Effector memory CD8-positive, alpha-beta T cell (primary cell): ENCODE measurements at regions not wholly inside any gene's neighbourhood (a gene's known extent, or its start where the extent isn't known, plus 50 kb on each side); places are given as distances from the start of the nearest gene placed in this dataset.

Experiments
- ATAC-seq: fragments of 150-1000 bp; cut with Tn5 transposase; replicated peaks from 2 replicates; pipeline ENCODE4 v1.10.0; 2021; ENCODE audit warnings: mild to moderate bottlenecking, moderate library complexity
- DNase-seq, 3 experiments: peaks; one replicate each; pipeline ENCODE4 v3.0.0; 2021
- H3K27ac Mint-ChIP-seq, 2 donors: one replicate each; pipeline ENCODE4 v1.8.0; 2022; ENCODE audit warnings: mild to moderate bottlenecking in 2 of 2, mixed read lengths in 2 of 2, moderate library complexity in 2 of 2
- H3K27me3 Mint-ChIP-seq, 2 donors: one replicate each; pipeline ENCODE4 v1.8.0; 2022; ENCODE audit warnings: mixed read lengths in 2 of 2
- H3K36me3 Mint-ChIP-seq: one replicate; pipeline ENCODE4 v1.8.0; 2022; ENCODE audit warnings: mild to moderate bottlenecking, moderate library complexity, mixed read lengths; ENCODE audit not compliant: insufficient read depth
- H3K4me1 Mint-ChIP-seq, 2 donors: one replicate each; pipeline ENCODE4 v1.8.0; 2022; ENCODE audit warnings: low read depth in 2 of 2, mixed read lengths in 2 of 2
- H3K4me3 Mint-ChIP-seq, 2 donors: one replicate each; pipeline ENCODE4 v1.8.0; 2022; ENCODE audit warnings: mild to moderate bottlenecking in 2 of 2, mixed read lengths in 2 of 2, moderate library complexity in 2 of 2
- H3K9me3 Mint-ChIP-seq, 2 donors: one replicate each; pipeline ENCODE4 v1.8.0; 2022; ENCODE audit warnings: mixed read lengths in 2 of 2

DNA sequence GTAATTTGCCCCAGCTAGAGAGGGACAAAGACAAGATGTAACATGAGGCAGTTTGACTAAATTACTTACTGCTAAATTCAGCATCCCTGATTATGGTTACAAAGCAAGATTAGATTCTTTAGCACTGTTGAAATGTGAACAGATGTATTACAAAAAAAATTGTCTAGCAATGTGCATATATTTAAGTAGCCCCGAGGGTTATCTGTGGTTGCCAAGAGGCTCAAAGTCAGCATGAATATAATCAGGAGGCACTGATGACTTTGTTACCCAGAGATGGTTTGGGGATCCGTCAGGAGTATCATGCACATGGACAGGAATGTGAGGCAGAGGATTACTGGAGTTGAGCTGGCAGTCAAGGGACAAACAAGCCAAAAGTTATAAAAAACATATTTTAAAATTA lies 356.9 kb upstream of the CCDC196 start:
- H3K36me3 Mint-ChIP-seq = no peaks in the 10 kb centered on the region
- no peak overlapping the region for H3K4me3 Mint-ChIP-seq
- peaks cover 10 to 39% of the 10 kb centered on the region in 2 donors for H3K27me3 Mint-ChIP-seq
- H3K4me1 Mint-ChIP-seq = no peaks in the 10 kb centered on the region
- no peak overlapping the region for H3K27ac Mint-ChIP-seq
- no peak for ATAC-seq
- H3K9me3 Mint-ChIP-seq = no peaks in the 10 kb centered on the region
- DNase-seq = no peak

DNA sequence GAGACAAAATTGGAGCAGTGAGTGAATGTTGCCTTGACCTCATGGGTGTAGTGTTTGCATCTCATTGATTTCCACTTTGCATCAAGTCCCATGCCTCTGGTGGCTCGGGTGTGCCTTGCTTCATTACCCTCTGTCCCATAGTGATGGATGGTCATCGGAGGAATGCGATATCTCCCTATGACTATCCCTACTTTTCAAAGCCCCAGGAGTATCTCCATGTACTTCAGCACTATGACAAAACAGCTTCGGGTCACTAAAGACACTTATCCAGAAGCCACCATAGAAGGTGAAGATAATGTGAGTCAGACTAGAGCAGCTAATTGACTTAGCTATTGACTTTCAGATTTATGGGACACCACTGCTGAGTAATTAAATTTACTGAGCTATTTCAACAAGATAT lies 355.1 kb upstream of the CCDC196 start:
- H3K27ac Mint-ChIP-seq = no peak overlapping the region
- no peak overlapping the region for H3K4me3 Mint-ChIP-seq
- H3K9me3 Mint-ChIP-seq = no peaks in the 10 kb centered on the region
- H3K27me3 Mint-ChIP-seq = peaks cover 6 to 20% of the 10 kb centered on the region in 2 donors
- no peaks in the 10 kb centered on the region for H3K4me1 Mint-ChIP-seq
- DNase-seq (no peak), ATAC-seq (no peak)
- no peaks in the 10 kb centered on the region for H3K36me3 Mint-ChIP-seq

DNA sequence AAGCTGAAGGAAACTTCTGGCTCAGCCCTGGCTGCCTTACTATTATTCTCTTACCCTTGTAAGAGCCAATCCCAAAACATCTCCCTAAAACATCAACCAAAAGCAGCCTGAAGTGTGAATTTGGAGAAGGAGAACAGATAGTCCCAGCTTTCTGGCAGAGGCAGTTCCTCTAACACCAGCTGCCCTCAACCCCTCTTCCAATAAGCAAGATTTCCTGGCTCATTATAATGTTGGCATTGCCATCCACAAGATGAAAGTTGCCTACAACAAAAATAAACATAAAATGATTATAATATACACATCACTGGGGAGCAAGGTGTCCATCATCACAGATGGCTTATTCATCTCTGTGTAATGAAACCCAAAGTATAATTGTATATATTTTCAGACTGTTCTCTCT lies 352.5 kb upstream of the CCDC196 start:
- H3K9me3 Mint-ChIP-seq = no peaks in the 10 kb centered on the region
- no peaks in the 10 kb centered on the region for H3K36me3 Mint-ChIP-seq
- H3K27ac Mint-ChIP-seq = no peak overlapping the region
- H3K27me3 Mint-ChIP-seq = peaks cover 6 to 15% of the 10 kb centered on the region in 2 donors
- DNase-seq (no peak), ATAC-seq (no peak)
- no peak overlapping the region for H3K4me3 Mint-ChIP-seq
- no peaks in the 10 kb centered on the region for H3K4me1 Mint-ChIP-seq

DNA sequence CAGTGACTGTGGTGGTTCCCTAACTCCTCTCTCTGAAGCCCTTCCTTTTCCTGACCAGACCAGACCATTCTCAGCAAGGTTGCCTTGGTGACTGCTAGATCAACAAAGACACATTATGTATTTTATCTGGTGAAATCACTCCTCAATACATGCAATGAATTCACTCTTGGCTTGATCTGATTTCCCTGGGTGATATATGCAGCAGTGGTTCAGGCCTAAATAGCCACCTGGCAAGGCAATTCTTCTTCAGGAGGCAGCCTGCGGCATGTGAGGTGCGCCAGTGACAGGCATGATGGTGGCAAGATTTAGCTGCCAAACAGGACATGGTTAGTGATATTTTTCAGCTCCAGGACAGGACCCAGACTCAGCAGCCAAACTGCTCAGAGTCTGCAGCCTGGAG lies 350.3 kb upstream of the CCDC196 start:
- H3K27ac Mint-ChIP-seq = no peak overlapping the region
- no peak overlapping the region for H3K4me3 Mint-ChIP-seq
- no peaks in the 10 kb centered on the region for H3K36me3 Mint-ChIP-seq

DNA sequence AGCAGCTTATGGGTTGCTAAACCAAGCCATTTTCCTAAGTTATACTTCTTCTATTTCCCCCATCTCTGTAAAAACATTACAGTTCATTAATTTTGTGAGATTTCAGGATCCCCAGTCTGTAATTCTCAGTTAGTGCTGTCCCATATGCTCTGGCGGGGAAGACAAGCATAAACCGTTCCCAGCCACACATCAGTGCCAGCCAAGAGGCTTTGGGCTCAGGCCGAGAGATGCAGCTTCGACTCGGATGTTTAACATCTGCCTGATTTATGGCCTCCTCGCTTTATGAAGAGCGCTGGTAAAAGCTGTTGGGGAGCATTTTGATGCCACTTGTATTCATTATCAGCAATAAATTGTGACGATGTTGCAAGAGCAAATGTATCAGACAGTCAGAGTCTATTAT lies 349.1 kb upstream of the CCDC196 start:
- DNase-seq (no peak), ATAC-seq (no peak)
- no peak overlapping the region for H3K4me3 Mint-ChIP-seq
- H3K4me1 Mint-ChIP-seq = no peaks in the 10 kb centered on the region
- H3K36me3 Mint-ChIP-seq = no peaks in the 10 kb centered on the region
- H3K27me3 Mint-ChIP-seq = peaks cover 6 to 8% of the 10 kb centered on the region in 2 donors
- no peak overlapping the region for H3K27ac Mint-ChIP-seq
- H3K9me3 Mint-ChIP-seq = no peaks in the 10 kb centered on the region

More for the DNA sequence above, 350.3 kb upstream of the CCDC196 start:
- Mint-ChIP-seq H3K9me3 (no peaks in the 10 kb centered on the region), H3K4me1 (no peaks in the 10 kb centered on the region), H3K27me3 (peaks cover 6 to 8% of the 10 kb centered on the region in 2 donors)
- no peak for ATAC-seq
- no peak for DNase-seq

DNA sequence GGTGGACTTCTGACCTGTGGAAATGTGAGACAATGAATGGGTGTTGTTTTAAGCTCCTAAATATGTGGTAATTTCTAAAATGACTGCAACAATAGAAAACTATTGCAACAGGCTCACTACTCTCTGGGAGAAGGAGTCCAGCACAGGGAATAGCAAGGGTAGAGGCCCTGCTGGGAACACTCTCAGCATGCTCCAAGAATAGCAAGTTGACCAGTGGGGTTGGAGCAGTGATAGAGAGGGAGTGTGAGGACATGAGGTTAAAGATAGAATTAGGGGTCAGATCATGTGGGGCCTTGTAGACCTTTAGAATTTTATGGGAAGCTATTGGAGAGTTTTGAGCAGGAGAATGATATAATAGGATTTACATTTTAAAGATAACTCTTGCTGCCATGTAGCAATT lies 346.7 kb upstream of the CCDC196 start:
- Mint-ChIP-seq H3K27me3 (peaks cover 19 to 30% of the 10 kb centered on the region in 2 donors), H3K9me3 (no peaks in the 10 kb centered on the region), H3K4me3 (no peak overlapping the region), H3K27ac (no peak overlapping the region), H3K36me3 (no peaks in the 10 kb centered on the region), H3K4me1 (no peaks in the 10 kb centered on the region)
- no peak for ATAC-seq
- no peak for DNase-seq

DNA sequence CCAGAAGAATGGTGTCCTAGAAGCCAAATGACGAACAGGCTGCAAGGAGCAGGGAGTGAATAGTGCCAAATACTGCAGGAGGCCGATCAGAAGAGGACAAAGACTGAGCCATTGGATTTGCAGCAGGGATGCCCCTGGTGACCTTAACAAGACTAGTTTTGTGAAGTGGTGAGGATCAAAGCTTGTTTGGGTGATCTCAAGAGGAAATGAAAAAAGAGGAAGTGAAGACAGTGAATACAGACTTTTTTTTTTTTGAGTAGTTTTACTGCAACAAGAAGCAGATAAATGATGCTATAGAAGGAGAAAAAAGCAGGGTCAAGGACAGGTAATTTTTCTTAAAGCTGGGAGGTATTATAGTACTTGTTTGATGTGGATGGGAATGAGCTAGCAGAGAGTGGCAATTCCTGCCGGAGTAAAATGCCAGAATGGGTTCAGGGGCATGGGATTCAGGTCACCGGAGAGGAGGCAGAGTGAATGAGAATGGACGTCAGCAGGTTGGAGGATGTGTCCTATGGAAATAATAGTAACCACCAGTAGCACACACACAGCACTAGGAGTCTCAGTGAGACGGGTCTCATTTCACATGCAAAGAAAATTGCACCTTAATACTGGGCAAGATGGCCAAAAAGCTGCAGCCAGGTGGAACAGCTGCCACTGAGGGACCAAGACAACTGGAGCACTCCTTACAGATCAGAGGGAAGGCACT lies 345.8 kb upstream of the CCDC196 start:
- no peak for DNase-seq
- Mint-ChIP-seq H3K4me1 (no peaks in the 10 kb centered on the region), H3K4me3 (no peak overlapping the region), H3K36me3 (no peaks in the 10 kb centered on the region), H3K9me3 (no peaks in the 10 kb centered on the region), H3K27me3 (peaks cover 27 to 39% of the 10 kb centered on the region in 2 donors), H3K27ac (no peak overlapping the region)
- ATAC-seq = no peak

DNA sequence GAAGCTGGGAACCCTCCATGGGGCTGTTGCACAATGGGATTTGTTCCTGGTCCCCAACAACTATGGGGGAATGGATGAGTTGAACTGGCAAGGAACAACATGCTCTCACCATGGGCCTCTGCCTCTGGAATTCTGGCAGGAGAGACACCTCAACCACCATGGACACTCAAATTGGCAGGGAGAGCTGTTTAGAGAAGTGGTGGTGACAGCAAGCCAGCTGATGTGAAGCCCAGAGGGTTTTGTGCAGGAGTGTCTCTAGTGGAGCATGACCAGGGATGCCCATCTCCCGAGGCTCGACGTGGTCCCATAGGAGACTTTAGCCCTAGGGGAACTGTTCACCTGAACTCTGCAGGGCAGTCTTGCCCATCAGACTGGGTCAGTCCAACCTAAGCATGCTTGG lies 345.2 kb upstream of the CCDC196 start:
- Mint-ChIP-seq H3K36me3 (no peaks in the 10 kb centered on the region), H3K4me1 (no peaks in the 10 kb centered on the region), H3K27me3 (peaks cover 27 to 42% of the 10 kb centered on the region in 2 donors)

DNA sequence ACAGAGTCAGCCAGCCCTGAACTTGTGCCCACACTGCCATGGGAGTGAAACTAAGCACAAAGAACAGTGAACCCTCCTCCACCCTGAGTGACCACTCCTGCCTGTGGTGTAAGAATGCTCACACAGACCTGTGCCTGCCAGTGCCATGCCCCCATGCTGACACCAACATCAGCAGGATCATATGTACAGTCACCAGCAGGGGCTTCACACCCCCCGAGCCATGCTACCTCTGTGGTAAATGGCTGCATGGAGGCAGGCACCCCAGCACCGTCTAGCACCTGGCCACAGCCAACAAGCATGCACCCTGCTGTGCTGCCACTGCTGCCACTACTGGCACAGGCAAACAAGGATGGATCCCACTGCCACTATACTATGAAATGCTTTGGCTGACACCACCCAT lies 344.4 kb upstream of the CCDC196 start:
- no peak for DNase-seq
- Mint-ChIP-seq H3K27ac (no peak overlapping the region), H3K36me3 (no peaks in the 10 kb centered on the region), H3K9me3 (no peaks in the 10 kb centered on the region), H3K27me3 (peaks cover 33 to 50% of the 10 kb centered on the region in 2 donors), H3K4me3 (no peak overlapping the region), H3K4me1 (no peaks in the 10 kb centered on the region)
- no peak for ATAC-seq

More for the DNA sequence above, 345.2 kb upstream of the CCDC196 start:
- ATAC-seq (no peak), DNase-seq (no peak)
- Mint-ChIP-seq H3K4me3 (no peak overlapping the region), H3K27ac (no peak overlapping the region), H3K9me3 (no peaks in the 10 kb centered on the region)

DNA sequence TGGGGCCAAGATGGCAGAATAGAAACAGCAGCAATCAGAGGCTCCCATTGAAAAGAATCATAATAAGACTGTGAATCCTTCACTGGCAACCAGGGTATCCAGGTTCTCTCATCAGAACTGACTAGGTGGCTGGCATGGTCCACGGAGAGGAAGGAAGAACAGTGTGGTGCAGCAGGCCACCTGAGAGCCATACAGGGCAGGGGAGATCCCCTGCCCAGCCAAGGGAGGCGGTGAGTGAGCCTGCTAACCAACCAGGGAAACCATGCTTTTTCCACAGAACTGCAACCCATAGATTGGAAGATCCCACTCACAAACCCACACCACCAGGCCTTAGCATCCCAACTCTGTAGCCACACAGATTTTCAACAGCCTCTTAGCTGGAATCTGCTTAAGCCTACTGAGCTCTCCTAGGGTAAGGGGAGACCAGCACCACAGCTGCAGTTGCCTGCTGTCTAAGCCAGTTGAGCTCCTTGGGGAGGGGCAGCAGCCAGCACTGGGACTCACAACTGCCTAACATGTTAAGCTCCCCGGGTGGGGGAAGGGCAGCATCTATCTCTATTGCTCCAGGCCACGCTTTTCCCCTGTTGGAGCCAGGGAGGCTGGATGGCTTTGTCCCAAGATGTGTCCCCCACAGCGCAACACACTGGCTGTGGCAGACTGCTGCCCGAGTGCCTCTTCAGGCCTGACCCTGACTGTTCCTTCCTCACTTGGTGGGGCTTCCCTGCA lies 342.6 kb upstream of the CCDC196 start:
- Mint-ChIP-seq H3K9me3 (no peaks in the 10 kb centered on the region), H3K4me3 (no peak overlapping the region), H3K27ac (no peak overlapping the region), H3K36me3 (no peaks in the 10 kb centered on the region), H3K4me1 (no peaks in the 10 kb centered on the region), H3K27me3 (peaks cover 44% of the 10 kb centered on the region in 2 donors)
- ATAC-seq = no peak
- no peak for DNase-seq

DNA sequence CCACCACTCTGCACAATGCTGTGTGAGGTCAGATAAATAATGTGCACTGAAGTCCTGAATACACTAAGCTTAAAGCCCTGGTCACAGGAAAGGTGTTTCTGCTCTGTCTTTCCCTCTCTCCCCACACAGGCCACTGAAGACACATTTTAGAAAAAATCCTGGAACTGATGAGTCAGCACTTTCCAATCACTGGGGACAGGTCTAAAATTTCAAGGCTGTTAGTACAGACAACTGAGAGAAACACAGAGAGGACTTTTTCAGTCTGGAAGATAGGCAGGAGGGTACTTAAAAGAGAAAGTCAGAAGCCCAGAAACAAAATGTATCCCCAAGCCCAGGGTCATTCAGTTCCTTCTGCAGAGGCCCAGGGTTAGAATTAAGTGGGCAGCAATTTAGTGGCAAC lies 333.9 kb upstream of the CCDC196 start:
- DNase-seq (no peak), ATAC-seq (no peak)
- Mint-ChIP-seq H3K27ac (no peak overlapping the region), H3K4me1 (no peaks in the 10 kb centered on the region), H3K4me3 (no peak overlapping the region), H3K36me3 (no peaks in the 10 kb centered on the region), H3K27me3 (peaks cover 0 to 12% of the 10 kb centered on the region in 2 donors), H3K9me3 (no peaks in the 10 kb centered on the region)

DNA sequence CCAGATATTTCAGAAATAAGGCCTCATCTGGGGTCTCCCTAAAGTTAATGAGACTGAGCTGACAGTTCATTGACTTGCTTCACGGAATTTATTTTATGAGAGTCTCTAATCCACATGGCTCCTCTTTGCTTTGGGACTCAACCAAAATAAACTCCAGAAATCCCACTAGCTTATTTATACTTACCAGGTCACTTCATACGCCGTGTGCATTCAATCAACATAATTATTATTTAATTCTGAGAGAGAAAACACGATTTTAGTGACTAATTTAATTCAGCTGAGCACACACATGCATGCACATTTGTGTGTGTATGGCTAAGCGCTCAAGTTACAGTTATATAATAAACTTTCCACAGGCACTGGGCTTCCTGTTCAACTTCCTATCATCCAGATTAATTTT lies 333.4 kb upstream of the CCDC196 start:
- Mint-ChIP-seq H3K9me3 (no peaks in the 10 kb centered on the region), H3K36me3 (no peaks in the 10 kb centered on the region), H3K4me3 (no peak overlapping the region), H3K27ac (no peak overlapping the region), H3K4me1 (no peaks in the 10 kb centered on the region), H3K27me3 (peaks cover 0 to 9% of the 10 kb centered on the region in 2 donors)
- DNase-seq (no peak), ATAC-seq (no peak)

DNA sequence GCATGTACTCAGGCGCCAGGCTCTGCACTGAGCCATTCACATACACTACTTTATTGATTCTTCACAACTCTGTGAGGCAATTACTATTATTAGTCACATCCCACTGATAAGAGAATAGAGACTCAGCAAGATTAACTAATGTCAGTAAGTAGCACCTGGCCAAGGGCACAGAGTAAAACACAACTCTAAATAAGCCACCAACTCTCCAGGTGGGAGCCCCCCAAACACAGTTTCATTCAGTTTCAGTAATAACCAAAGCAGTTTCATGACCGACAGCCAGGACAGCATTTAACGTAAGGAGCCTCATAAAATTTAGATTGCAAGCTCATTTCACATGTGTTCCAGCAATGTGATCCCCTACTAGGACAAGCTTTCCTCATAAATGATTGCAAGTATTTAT lies 323.1 kb upstream of the CCDC196 start:
- H3K27ac Mint-ChIP-seq = no peak overlapping the region
- DNase-seq = no peak
- H3K4me1 Mint-ChIP-seq = no peaks in the 10 kb centered on the region
- ATAC-seq = no peak
- H3K9me3 Mint-ChIP-seq = no peaks in the 10 kb centered on the region
- H3K4me3 Mint-ChIP-seq = no peak overlapping the region
- H3K36me3 Mint-ChIP-seq = peaks cover 2% of the 10 kb centered on the region
- H3K27me3 Mint-ChIP-seq = peaks cover 26 to 52% of the 10 kb centered on the region in 2 donors

DNA sequence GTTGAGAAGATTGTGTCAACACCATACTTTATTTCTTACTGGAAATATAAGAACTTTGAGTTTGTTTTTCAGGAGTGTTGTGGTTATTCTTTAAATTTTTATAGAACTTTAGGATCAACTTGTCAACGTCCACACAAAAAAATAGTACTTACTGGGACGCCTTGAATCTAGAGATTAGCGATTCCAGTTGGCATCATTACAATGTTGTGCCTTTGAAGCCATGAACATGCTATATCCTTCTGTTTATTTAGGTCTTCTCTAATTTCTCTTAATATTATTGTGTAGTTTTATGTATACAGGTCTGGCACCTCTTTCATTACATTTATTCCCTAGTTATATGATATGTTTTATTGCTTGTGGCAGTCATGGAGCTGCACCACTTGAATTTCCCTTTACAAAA lies 320.8 kb upstream of the CCDC196 start:
- Mint-ChIP-seq H3K27me3 (peaks cover 20 to 37% of the 10 kb centered on the region in 2 donors), H3K9me3 (no peaks in the 10 kb centered on the region), H3K4me3 (no peak overlapping the region), H3K27ac (no peak overlapping the region), H3K36me3 (peaks cover 2% of the 10 kb centered on the region), H3K4me1 (no peaks in the 10 kb centered on the region)
- no peak for DNase-seq
- no peak for ATAC-seq
